GM12878 (cell line): ENCODE measurements at regions not wholly inside any gene's neighbourhood (a gene's known extent, or its start where the extent isn't known, plus 50 kb on each side); places are given as distances from the start of the nearest gene placed in this dataset.

Experiments
- ATAC-seq: fragments of 200-7000 bp; cut with Tn5 transposase; 3 replicates; pipeline ENCODE4 v1.9.1; 2020; ENCODE audit warnings: mild to moderate bottlenecking, moderate library complexity
- BruUV-seq: library from RNA; stranded (reverse); fragments of 400-500 nt; replicated peaks from 2 replicates; lab custom pipeline; 2021; lab: Mats Ljungman, UMichigan
- CTCF ChIA-PET: fragments of 300-600 bp; sonication (Branson Sonifier 250); formaldehyde crosslinking; extraction: SDS; loops from one replicate; lab custom pipeline; 2021; ENCODE audit warnings: inconsistent platforms; lab: Yijun Ruan, JAX
- POLR2A ChIA-PET: fragments of 350-600 bp; formaldehyde crosslinking; extraction: SDS; loops from one replicate; lab custom pipeline; 2021; ENCODE audit warnings: inconsistent platforms; lab: Charles Lee
- RAD21 ChIA-PET: fragments of 300-600 bp; sonication (Branson Sonifier 250); formaldehyde crosslinking; loops from one replicate; lab custom pipeline; 2023; ENCODE audit warnings: antibody characterized with exemption; ENCODE audit not compliant: unreplicated experiment; lab: Charles Lee
- SMC1A ChIA-PET: fragments of 300-600 bp; sonication (Branson Sonifier 250); formaldehyde crosslinking; loops from one replicate; lab custom pipeline; 2023; ENCODE audit not compliant: unreplicated experiment, uncharacterized antibody; lab: Charles Lee
- DNase-seq: peaks from one replicate; pipeline ENCODE4 v3.0.0-alpha.2; 2011; ENCODE audit warnings: low read depth, low spot score
- FAIRE-seq: peaks from 3 replicates; lab custom pipeline; 2011; peaks lifted over from hg19 to GRCh38; lab: Jason Lieb, UNC
- H2AFZ ChIP-seq: 2 replicates; pipeline ENCODE4 v1.6.0; 2011; ENCODE audit warnings: low read depth, low read length, control low read depth; ENCODE audit not compliant: control insufficient read depth
- H3K27ac ChIP-seq: 2 replicates; pipeline ENCODE4 v1.5.1; 2011; ENCODE audit warnings: control low read depth; ENCODE audit not compliant: control insufficient read depth, insufficient read depth
- H3K27me3 ChIP-seq, 2 experiments: replicated peaks in 1 of 2; 2 replicates each; pipeline versions ENCODE4 v1.6.0 to v1.6.1; 2011; ENCODE audit warnings: low read length in 1 of 2; ENCODE audit not compliant: control insufficient read depth in 2 of 2, insufficient read depth in 2 of 2
- H3K36me3 ChIP-seq, 2 experiments: 2 replicates each; pipeline ENCODE4 v1.5.1; 2011; ENCODE audit warnings: low read length in 1 of 2; ENCODE audit not compliant: control insufficient read depth in 2 of 2, insufficient read depth in 2 of 2
- H3K4me1 ChIP-seq: 2 replicates; pipeline ENCODE4 v1.6.1; 2011; ENCODE audit warnings: mild to moderate bottlenecking, low read length, moderate library complexity, mixed read lengths; ENCODE audit not compliant: control insufficient read depth, insufficient read depth
- H3K4me2 ChIP-seq: 2 replicates; pipeline ENCODE4 v1.6.0; 2011; ENCODE audit warnings: control low read depth; ENCODE audit not compliant: control insufficient read depth, insufficient read depth
- H3K4me3 ChIP-seq: fragments of 200-600 bp; sonication (generic); 2 replicates; pipeline ENCODE4 v1.5.1; 2016
- H3K79me2 ChIP-seq: 2 replicates; pipeline ENCODE4 v1.6.0; 2011; ENCODE audit warnings: low read length; ENCODE audit not compliant: control insufficient read depth, insufficient read depth
- H3K9ac ChIP-seq: 2 replicates; pipeline ENCODE4 v1.8.0; 2011; ENCODE audit warnings: low read length, control low read depth, mixed read lengths; ENCODE audit not compliant: control insufficient read depth, insufficient read depth
- H3K9me3 ChIP-seq: replicated peaks from 3 replicates; pipeline ENCODE4 v1.5.1; 2011; ENCODE audit warnings: mild to moderate bottlenecking, low read length; ENCODE audit not compliant: control insufficient read depth, insufficient read depth
- H4K20me1 ChIP-seq: 2 replicates; pipeline ENCODE4 v1.6.0; 2011; ENCODE audit not compliant: control insufficient read depth, insufficient read depth
- CBX5 ChIP-seq: sonication (generic); IDR thresholded peaks from 2 replicates; pipeline ENCODE4 v1.6.1; 2016; ENCODE audit warnings: low read depth, moderate library complexity, mild to moderate bottlenecking, inconsistent platforms
- IKZF1 ChIP-seq: fragments of 450-650 bp; conservative IDR thresholded peaks from 2 replicates; pipeline ENCODE4 v1.6.1; 2017; ENCODE audit warnings: antibody characterized with exemption, mild to moderate bottlenecking
- IKZF2 ChIP-seq, 2 experiments: fragments of 450-650 bp; IDR thresholded peaks; 2 replicates each; pipeline ENCODE4 v1.6.1; 2017; ENCODE audit warnings: mild to moderate bottlenecking in 2 of 2, moderate library complexity in 2 of 2
- NFIC ChIP-seq: IDR thresholded peaks from 2 replicates; pipeline ENCODE4 v1.6.1; 2012; ENCODE audit warnings: low read depth, mild to moderate bottlenecking, inconsistent platforms, low read length, moderate library complexity
- PKNOX1 ChIP-seq: fragments of 450-650 bp; IDR thresholded peaks from 2 replicates; pipeline ENCODE4 v1.6.1; 2016; ENCODE audit warnings: mild to moderate bottlenecking
- RB1 ChIP-seq: fragments of 450-650 bp; formaldehyde crosslinking; IDR thresholded peaks from 2 replicates; pipeline ENCODE4 v1.6.1; 2017; ENCODE audit warnings: mild to moderate bottlenecking, borderline replicate concordance
- REST ChIP-seq: IDR thresholded peaks from 2 replicates; pipeline ENCODE4 v1.6.1; 2012; ENCODE audit warnings: mild to moderate bottlenecking, low read depth, low read length
- RUNX3 ChIP-seq: IDR thresholded peaks from 2 replicates; pipeline ENCODE4 v1.6.1; 2012; ENCODE audit warnings: low read length, inconsistent platforms
- SPI1 ChIP-seq: IDR thresholded peaks from 2 replicates; pipeline ENCODE4 v1.6.1; 2011; ENCODE audit warnings: low read depth, mild to moderate bottlenecking, low read length, moderate library complexity, borderline replicate concordance; ENCODE audit not compliant: insufficient read depth
- TAF1 ChIP-seq: IDR thresholded peaks from 2 replicates; pipeline ENCODE4 v1.6.1; 2011; ENCODE audit warnings: mild to moderate bottlenecking, low read depth, low read length, borderline replicate concordance
- TBL1XR1 ChIP-seq: IDR thresholded peaks from 2 replicates; pipeline ENCODE4 v1.6.1; 2012; ENCODE audit warnings: low read depth, low read length, improper control_type of control experiment
- WGBS: methylation state at CpG from one replicate; pipeline ENCODE4 v1.1.6; 2016; ENCODE audit warnings: low lambda C conversion rate; ENCODE audit not compliant: insufficient replicate concordance, insufficient coverage; ENCODE audit errors: missing lambda C conversion rate; 5-methylcytosine and 5-hydroxymethylcytosine counted together
- in situ Hi-C: fragments of 300-500 bp; cut with MboI; formaldehyde crosslinking; loops from 9 replicates; pipeline ENCODE4 v1.14.3; 2018; ENCODE audit warnings: mixed read lengths
- intact Hi-C: fragments of 100-400 bp; cut with micrococcal nuclease; formaldehyde crosslinking; loops from one replicate; pipeline ENCODE4 v1.14.2; 2022; ENCODE audit not compliant: unreplicated experiment
- TF ChIP-seq, protein P1 (sequence below): fragments of 150-350 bp; IDR thresholded peaks from 2 replicates; pipeline ENCODE4 v1.6.1; 2014; ENCODE audit warnings: mild to moderate bottlenecking, low read depth, low read length

DNA sequence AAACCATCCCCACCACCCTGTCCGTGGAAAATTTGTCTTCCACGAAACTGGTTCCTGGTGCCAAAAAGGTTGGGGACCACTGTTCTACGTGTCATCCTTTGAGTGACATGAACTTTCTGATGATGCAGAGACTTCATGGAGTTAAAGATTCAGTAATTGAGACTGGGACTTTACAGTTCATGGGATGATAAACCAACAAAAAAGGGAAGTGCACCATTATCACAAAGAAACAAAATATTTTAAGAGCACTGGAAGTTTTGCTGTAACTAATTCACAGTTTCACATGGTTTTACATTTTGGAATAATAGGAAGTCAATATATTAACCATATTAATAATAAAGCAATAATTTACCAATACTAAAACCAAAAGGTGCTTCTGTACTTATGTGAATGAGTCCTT lies 126.8 kb downstream of the AQP4 start:
- H3K4me1 ChIP-seq, result no peaks in the 10 kb centered on the region; the same call in 1 of the 2 replicates
- ChIA-PET POLR2A (no interaction called here), CTCF (no interaction called here), SMC1A (no interaction called here), RAD21 (no interaction called here)
- H3K9me3 ChIP-seq, result no peaks in the 10 kb centered on the region
- TF ChIP-seq CBX5 (no peak), REST (no peak), SPI1 (peak; percentile 86), IKZF2 (IDR thresholded peaks at IDR 0.05) (0 out of 4 replicates have a peak, but pooled peaks have one; percentile 18 to 23), IKZF1 (peak; percentile 30; the same call in 1 of the 2 replicates), NFIC (no peak), TBL1XR1 (no peak), PKNOX1 (peak; percentile 48; the same call in 1 of the 2 replicates), TAF1 (no peak), RUNX3 (peak; percentile 48; the same call in 1 of the 2 replicates), RB1 (no peak)
- TF ChIP-seq, protein P1, sequence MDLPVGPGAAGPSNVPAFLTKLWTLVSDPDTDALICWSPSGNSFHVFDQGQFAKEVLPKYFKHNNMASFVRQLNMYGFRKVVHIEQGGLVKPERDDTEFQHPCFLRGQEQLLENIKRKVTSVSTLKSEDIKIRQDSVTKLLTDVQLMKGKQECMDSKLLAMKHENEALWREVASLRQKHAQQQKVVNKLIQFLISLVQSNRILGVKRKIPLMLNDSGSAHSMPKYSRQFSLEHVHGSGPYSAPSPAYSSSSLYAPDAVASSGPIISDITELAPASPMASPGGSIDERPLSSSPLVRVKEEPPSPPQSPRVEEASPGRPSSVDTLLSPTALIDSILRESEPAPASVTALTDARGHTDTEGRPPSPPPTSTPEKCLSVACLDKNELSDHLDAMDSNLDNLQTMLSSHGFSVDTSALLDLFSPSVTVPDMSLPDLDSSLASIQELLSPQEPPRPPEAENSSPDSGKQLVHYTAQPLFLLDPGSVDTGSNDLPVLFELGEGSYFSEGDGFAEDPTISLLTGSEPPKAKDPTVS, result no peak
- DNase-seq, result no peak
- no TSS peak for BruUV-seq
- no peak overlapping the region for H3K27ac ChIP-seq
- H3K9ac ChIP-seq, result no peak overlapping the region
- H3K27me3 ChIP-seq, result no peaks in the 10 kb centered on the region
- intact Hi-C loops, result no loop called here
- H3K4me3 ChIP-seq, result no peak overlapping the region
- peak; percentile 31 for FAIRE-seq
- WGBS, result 35% methylated on average over 3 of the region's 3 CpGs
- in situ Hi-C loops, result no loop called here
- ATAC-seq, result no peak
- H4K20me1 ChIP-seq, result no peaks in the 10 kb centered on the region
- no peaks in the 10 kb centered on the region for H3K36me3 ChIP-seq
- H2AFZ ChIP-seq, result no peak overlapping the region
- no peak overlapping the region for H3K4me2 ChIP-seq
- no peaks in the 10 kb centered on the region for H3K79me2 ChIP-seq
